K562 (cell line): ENCODE measurements at regions not wholly inside any gene's neighbourhood (a gene's known extent, or its start where the extent isn't known, plus 50 kb on each side); places are given as distances from the start of the nearest gene placed in this dataset.

Experiments
- ATAC-seq: fragments of 200-7000 bp; cut with Tn5 transposase; 3 replicates; pipeline ENCODE4 v1.9.1; 2020; ENCODE audit warnings: moderate library complexity
- BruUV-seq: library from RNA; stranded (reverse); fragments of 400-500 nt; replicated peaks from 2 replicates; lab custom pipeline; 2021; lab: Mats Ljungman, UMichigan
- CTCF ChIA-PET: fragments of 300-600 bp; formaldehyde crosslinking; extraction: SDS; loops from one replicate; lab custom pipeline; 2021; ENCODE audit warnings: low intra/inter-chr PET ratio; lab: Yijun Ruan, JAX
- POLR2A ChIA-PET: fragments of 300-600, 350-650 bp; sonication (Branson Sonifier 250); formaldehyde crosslinking; extraction: SDS; loops from one replicate; lab custom pipeline; 2021; ENCODE audit warnings: antibody characterized with exemption, inconsistent platforms; lab: Yijun Ruan, JAX
- DNase-seq, 4 experiments: peaks; one replicate each; pipeline versions ENCODE4 v3.0.0 to v3.0.0-alpha.2; 2011 to 2018; ENCODE audit warnings: low spot score in 3 of 4, mixed read lengths in 3 of 4; ENCODE audit errors: extremely low read depth in 1 of 4
- FAIRE-seq: peaks from 2 replicates; lab custom pipeline; 2011; peaks lifted over from hg19 to GRCh38; lab: Jason Lieb, UNC
- H2AFZ ChIP-seq: 2 replicates; pipeline ENCODE4 v1.6.0; 2011; ENCODE audit warnings: low read depth, low read length, control low read depth, inconsistent platforms
- H3K27ac ChIP-seq: fragments of 200-600 bp; 3 replicates; pipeline ENCODE4 v1.8.0; 2011; ENCODE audit warnings: low read depth, mild to moderate bottlenecking, control low read depth, inconsistent platforms, low read length, moderate library complexity, mixed read lengths; ENCODE audit errors: extremely low read depth
- H3K27me3 ChIP-seq, 2 experiments: fragments of 300-600 bp in 1 of 2; 2 replicates in 1 of 2; 3 replicates in 1 of 2; pipeline versions ENCODE4 v1.6.0 to v1.8.0; 2011; ENCODE audit warnings: inconsistent platforms in 2 of 2, low read length in 2 of 2, mild to moderate bottlenecking in 1 of 2, mixed read lengths in 1 of 2, moderate library complexity in 1 of 2; ENCODE audit not compliant: control insufficient read depth in 2 of 2, insufficient read depth in 2 of 2
- H3K36me3 ChIP-seq: fragments of 300-600 bp; 3 replicates; pipeline ENCODE4 v1.8.0; 2011; ENCODE audit warnings: mild to moderate bottlenecking, low read length, inconsistent platforms; ENCODE audit not compliant: control insufficient read depth, insufficient read depth
- H3K4me1 ChIP-seq, 2 experiments: fragments of 200-600 bp in 1 of 2; replicated peaks in 1 of 2; 2 replicates in 1 of 2; 3 replicates in 1 of 2; pipeline versions ENCODE4 v1.5.1 to v1.8.0; 2011; ENCODE audit warnings: inconsistent platforms in 2 of 2, low read length in 2 of 2, mild to moderate bottlenecking in 1 of 2, mixed read lengths in 1 of 2, moderate library complexity in 1 of 2; ENCODE audit not compliant: control insufficient read depth in 2 of 2, insufficient read depth in 2 of 2
- H3K4me2 ChIP-seq: 2 replicates; pipeline ENCODE4 v1.6.1; 2011; ENCODE audit warnings: low read length, control low read depth, inconsistent platforms, mixed read lengths; ENCODE audit not compliant: insufficient read depth
- H3K4me3 ChIP-seq: fragments of 200-600 bp; sonication (generic), shearing (Covaris generic); 2 replicates; pipeline ENCODE4 v1.5.1; 2016; ENCODE audit warnings: control low read depth, inconsistent platforms
- H3K79me2 ChIP-seq: fragments of 200-600 bp; 3 replicates; pipeline ENCODE4 v1.8.0; 2011; ENCODE audit warnings: low read length, inconsistent platforms; ENCODE audit not compliant: control insufficient read depth, insufficient read depth
- H3K9ac ChIP-seq, 2 experiments: 2 replicates each; pipeline versions ENCODE4 v1.6.0 to v1.6.1; 2011; ENCODE audit warnings: low read depth in 2 of 2, low read length in 2 of 2, control low read depth in 1 of 2, inconsistent platforms in 1 of 2, mild to moderate bottlenecking in 1 of 2, mixed read lengths in 1 of 2; ENCODE audit not compliant: insufficient read depth in 1 of 2
- H3K9me1 ChIP-seq: one replicate; pipeline ENCODE4 v1.6.0; 2011; ENCODE audit warnings: inconsistent platforms, mild to moderate bottlenecking, low read length, moderate library complexity; ENCODE audit not compliant: control insufficient read depth, insufficient read depth
- H3K9me3 ChIP-seq: replicated peaks from 2 replicates; pipeline ENCODE4 v1.5.1; 2011; ENCODE audit warnings: low read depth, low read length, inconsistent platforms; ENCODE audit not compliant: control insufficient read depth, insufficient read depth
- H4K20me1 ChIP-seq: replicated peaks from 2 replicates; pipeline ENCODE4 v1.6.1; 2011; ENCODE audit warnings: low read length, inconsistent platforms, mixed read lengths; ENCODE audit not compliant: control insufficient read depth, insufficient read depth
- CCAR2 ChIP-seq: fragments of 200-400 bp; formaldehyde crosslinking; IDR thresholded peaks from 2 replicates; pipeline ENCODE4 v1.6.1; 2017; ENCODE audit warnings: mild to moderate bottlenecking, low read depth, low read length
- CHD2 ChIP-seq: IDR thresholded peaks from 2 replicates; pipeline ENCODE4 v1.6.1; 2011; ENCODE audit warnings: low read depth, low read length
- FIP1L1 ChIP-seq: fragments of 200-400 bp; formaldehyde crosslinking; IDR thresholded peaks from 2 replicates; pipeline ENCODE4 v1.6.1; 2018; ENCODE audit warnings: mild to moderate bottlenecking, low read depth, low read length; ENCODE audit not compliant: poor library complexity, severe bottlenecking
- PHB ChIP-seq: fragments of 250-450 bp; sonication (Bioruptor Pico); IDR thresholded peaks from 2 replicates; pipeline ENCODE4 v1.5.0; 2021
- PRPF4 ChIP-seq: fragments of 200-400 bp; formaldehyde crosslinking; IDR thresholded peaks from one replicate; pipeline ENCODE4 v1.6.1; 2017; ENCODE audit warnings: low read length, low read depth, mild to moderate bottlenecking; ENCODE audit not compliant: insufficient read depth, poor library complexity, severe bottlenecking
- TAF15 ChIP-seq: fragments of 200-400 bp; formaldehyde crosslinking; IDR thresholded peaks from 2 replicates; pipeline ENCODE4 v1.6.1; 2017; ENCODE audit warnings: mild to moderate bottlenecking, low read depth, low read length, moderate library complexity
- TAF7 ChIP-seq: fragments of 450-650 bp; IDR thresholded peaks from 2 replicates; pipeline ENCODE4 v1.6.1; 2016; ENCODE audit warnings: missing genetic modification characterization, missing compliant biosample characterization
- ZNF695 ChIP-seq: fragments of 450-650 bp; formaldehyde crosslinking; IDR thresholded peaks from 2 replicates; pipeline ENCODE4 v1.4.0; 2020; ENCODE audit warnings: mild to moderate bottlenecking, moderate library complexity
- WGBS: fragments of 100-300 bp; shearing (Covaris generic); methylation state at CpG from one replicate; pipeline ENCODE4 v1.1.6; 2016; ENCODE audit warnings: low coverage, mixed read lengths; ENCODE audit not compliant: insufficient coverage; ENCODE audit errors: missing lambda C conversion rate; 5-methylcytosine and 5-hydroxymethylcytosine counted together
- in situ Hi-C: fragments of 300-500 bp; cut with MboI; formaldehyde crosslinking; loops from 4 replicates; pipeline ENCODE4 v1.15.0; 2018; ENCODE audit warnings: inconsistent platforms, mixed read lengths
- intact Hi-C: fragments of 100-400 bp; cut with micrococcal nuclease; formaldehyde crosslinking; loops from 2 replicates; pipeline ENCODE4 v1.14.2; 2022
- TF ChIP-seq, protein P1 (sequence below): fragments of 250-450 bp; sonication (Bioruptor Pico); IDR thresholded peaks from 2 replicates; pipeline ENCODE4 v1.8.0; 2021; ENCODE audit warnings: moderate library complexity, mild to moderate bottlenecking, inconsistent platforms

DNA sequence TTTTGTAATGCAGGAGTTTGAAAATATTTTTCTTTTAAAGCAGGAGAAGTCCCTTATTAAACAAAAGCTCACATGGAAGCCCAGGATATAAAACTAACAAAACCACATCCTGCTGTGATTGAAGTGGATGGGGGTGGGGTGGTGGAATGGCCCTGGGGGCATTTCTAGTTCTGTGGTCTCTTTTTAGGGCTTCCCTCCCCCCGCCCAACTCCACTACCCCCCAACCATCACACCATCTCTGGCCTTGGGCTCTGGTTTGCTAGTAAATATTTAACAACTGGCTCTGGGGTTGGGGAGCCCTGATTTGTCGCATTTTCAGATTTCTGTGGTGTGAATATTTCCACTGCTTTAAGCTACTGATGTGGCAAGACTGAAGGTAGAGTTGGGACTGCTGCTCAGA is 279.6 kb upstream of the PLET1 start:
- Histone ChIP-seq H3K4me3 (no peak overlapping the region), H3K36me3 (no peaks in the 10 kb centered on the region), H3K4me2 (no peak overlapping the region), H3K79me2 (no peaks in the 10 kb centered on the region), H3K4me1 (no peaks in the 10 kb centered on the region), H3K27ac (no peak overlapping the region), H3K27me3 (no peaks in the 10 kb centered on the region; a peak in 2 of 5 replicates), H2AFZ (no peak overlapping the region), H3K9me3 (no peaks in the 10 kb centered on the region), H3K9ac (no peak overlapping the region), H4K20me1 (no peaks in the 10 kb centered on the region; the same call in 1 of the 2 replicates), H3K9me1 (no peaks in the 10 kb centered on the region)
- in situ Hi-C loops, result no loop called here
- ChIA-PET POLR2A (no interaction called here), CTCF (no interaction called here)
- TF ChIP-seq, protein P1, sequence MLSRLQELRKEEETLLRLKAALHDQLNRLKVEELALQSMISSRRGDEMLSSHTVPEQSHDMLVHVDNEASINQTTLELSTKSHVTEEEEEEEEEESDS (CRISPR knock-in tag), result no peak
- TF ChIP-seq FIP1L1 (no peak), CCAR2 (no peak), TAF7 (tag) (no peak), CHD2 (no peak), PHB (CRISPR knock-in tag) (no peak), ZNF695 (no peak), TAF15 (no peak), PRPF4 (no peak)
- ATAC-seq (no peak), DNase-seq (no peak), FAIRE-seq (no peak)
- WGBS, result 5% methylated on average over 2 of the region's 2 CpGs
- no TSS peak for BruUV-seq
- intact Hi-C loops, result no loop called here
